ENCODE measurements at regions not wholly inside any gene's neighbourhood (a gene's known extent, or its start where the extent isn't known, plus 50 kb on each side); places are given as distances from the start of the nearest gene placed in this dataset.

DNA sequence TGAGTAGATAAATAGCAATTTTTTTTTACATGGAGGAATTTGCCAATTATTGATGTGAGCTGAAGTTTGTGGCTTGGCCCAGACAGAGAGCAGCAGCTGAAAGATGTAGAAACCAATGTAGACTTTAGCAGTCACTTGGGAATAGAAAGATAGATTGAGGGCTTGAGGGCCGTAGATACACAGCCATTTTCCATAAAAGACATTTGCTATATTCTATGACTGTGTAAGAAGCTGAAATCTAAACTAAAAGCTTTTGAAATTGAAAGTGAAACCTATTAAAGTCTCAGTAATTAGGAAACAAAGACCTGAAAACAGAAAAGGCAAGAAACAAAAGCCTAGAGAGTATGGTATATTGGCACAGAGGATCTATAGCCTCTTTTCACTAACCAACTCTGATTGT, 332.7 kb downstream of the CENPW start:
- no peak for DNase-seq
- dilution Hi-C loops (cut with HindIII; ENCODE audit: low sequenced_read_pairs, unreplicated experiment) = no loop called here
- Histone ChIP-seq H3K9me3 (ENCODE audit: control insufficient read depth, insufficient read depth, low read length) (no peaks in the 10 kb centered on the region), H3K9ac (ENCODE audit: low read depth, low read length) (no peak overlapping the region), H3K4me1 (ENCODE audit: control insufficient read depth, insufficient read depth, low read length) (no peaks in the 10 kb centered on the region), H2BK15ac (ENCODE audit: low read depth, low read length) (no peak overlapping the region), H3K56ac (ENCODE audit: extremely low read depth, insufficient read depth, low read length) (no peak overlapping the region), H2BK120ac (ENCODE audit: low read depth, low read length) (no peak overlapping the region), H3K23ac (ENCODE audit: low read depth, low read length) (no peak overlapping the region; the same call in 1 of the 2 replicates), H2BK20ac (ENCODE audit: low read depth, low read length) (no peak overlapping the region), H4K8ac (ENCODE audit: low read depth in 2 of 2, low read length in 2 of 2) (no peak overlapping the region), H3K27ac (ENCODE audit: insufficient read depth, low read length) (no peak overlapping the region), H3K14ac (replicated peaks; ENCODE audit: low read depth, low read length) (peak overlapping the region; percentile 51; the same call in 1 of the 2 replicates), H2AFZ (replicated peaks; ENCODE audit: low read length, poor library complexity) (no peak overlapping the region), H2BK5ac (ENCODE audit: low read depth, low read length, poor library complexity, severe bottlenecking) (no peak overlapping the region), H3K79me1 (ENCODE audit: low read depth in 1 of 2, low read length in 2 of 2) (no peaks in the 10 kb centered on the region), H3K4me3 (ENCODE audit: insufficient read depth, low read depth, low read length) (no peak overlapping the region), H3K9me1 (ENCODE audit: insufficient read depth, low read length) (no peaks in the 10 kb centered on the region), H3K18ac (ENCODE audit: low read depth, low read length) (peak overlapping the region; percentile 5; the same call in 1 of the 2 replicates), H4K20me1 (ENCODE audit: insufficient read depth, low read length) (no peaks in the 10 kb centered on the region), H4K5ac (ENCODE audit: low read depth, low read length) (peak overlapping the region; percentile 77; the same call in 1 of the 2 replicates), H2AK9ac (replicated peaks; ENCODE audit: low read depth, low read length, poor library complexity) (no peak overlapping the region), H3K36me3 (ENCODE audit: control insufficient read depth, insufficient read depth, low read length) (no peaks in the 10 kb centered on the region), H3K4me2 (ENCODE audit: low read depth, low read length) (peak overlapping the region; percentile 69; the same call in 1 of the 2 replicates), H3K27me3 (ENCODE audit: control insufficient read depth, insufficient read depth, low read length) (no peaks in the 10 kb centered on the region), H4K91ac (ENCODE audit: insufficient read depth, low read depth, low read length) (no peak overlapping the region), H2AK5ac (ENCODE audit: low read depth, low read length) (no peak overlapping the region), H3K4ac (ENCODE audit: low read depth, low read length) (no peak overlapping the region)
- ChIA-PET POLR2A (ENCODE audit: unreplicated experiment) (no interaction called here), CTCF (interaction anchor here (0.6 to 0.7 kb wide), 2 partner anchors 51 to 892 kb away, joined by 3 to 5 read pairs; no protein-coding TSS in a partner anchor)
- intact Hi-C loops (cut with micrococcal nuclease) = no loop called here
- WGBS, 2 experiments (ENCODE audit: extremely low coverage in 2 of 2, insufficient read length in 1 of 2) = no CpG with 5 or more reads among the region's 1 CpG
- peak; percentile 32 for ATAC-seq (ENCODE audit: low read depth)
- in situ Hi-C loops (cut with MboI; ENCODE audit: low sequenced_read_pairs) = loop anchor here (25.0 kb wide), 1 partner anchor 660 kb away; no protein-coding TSS in a partner anchor
- BruUV-seq (replicated peaks) = no TSS peak
- TF ChIP-seq CEBPB (IDR thresholded peaks at IDR 0.05; ENCODE audit: low read depth, low read length) (no peak), RAD21 (IDR thresholded peaks at IDR 0.05; ENCODE audit: low read length) (no peak), CHD1 (IDR thresholded peaks at IDR 0.05; ENCODE audit: low read depth, low read length) (no peak), SMC3 (IDR thresholded peaks at IDR 0.05; ENCODE audit: low read depth, low read length) (no peak), FOS (IDR thresholded peaks at IDR 0.05; ENCODE audit: low read depth, low read length) (no peak), BHLHE40 (IDR thresholded peaks at IDR 0.05; ENCODE audit: low read depth, low read length) (no peak), MAFK (IDR thresholded peaks at IDR 0.05; ENCODE audit: low read depth, low read length) (no peak), POLR2A (IDR thresholded peaks at IDR 0.05; ENCODE audit: low read depth, low read length) (no peak), NFE2L2 (IDR thresholded peaks at IDR 0.05; ENCODE audit: low read depth, low read length) (no peak), MXI1 (IDR thresholded peaks at IDR 0.05; ENCODE audit: borderline replicate concordance, low read depth, low read length) (no peak), MAZ (IDR thresholded peaks at IDR 0.05; ENCODE audit: borderline replicate concordance, low read depth, low read length) (no peak), RFX5 (IDR thresholded peaks at IDR 0.05; ENCODE audit: low read depth, low read length) (no peak), RCOR1 (IDR thresholded peaks at IDR 0.05; ENCODE audit: insufficient replicate concordance, low read length) (no peak)
- TF ChIP-seq, protein P1, sequence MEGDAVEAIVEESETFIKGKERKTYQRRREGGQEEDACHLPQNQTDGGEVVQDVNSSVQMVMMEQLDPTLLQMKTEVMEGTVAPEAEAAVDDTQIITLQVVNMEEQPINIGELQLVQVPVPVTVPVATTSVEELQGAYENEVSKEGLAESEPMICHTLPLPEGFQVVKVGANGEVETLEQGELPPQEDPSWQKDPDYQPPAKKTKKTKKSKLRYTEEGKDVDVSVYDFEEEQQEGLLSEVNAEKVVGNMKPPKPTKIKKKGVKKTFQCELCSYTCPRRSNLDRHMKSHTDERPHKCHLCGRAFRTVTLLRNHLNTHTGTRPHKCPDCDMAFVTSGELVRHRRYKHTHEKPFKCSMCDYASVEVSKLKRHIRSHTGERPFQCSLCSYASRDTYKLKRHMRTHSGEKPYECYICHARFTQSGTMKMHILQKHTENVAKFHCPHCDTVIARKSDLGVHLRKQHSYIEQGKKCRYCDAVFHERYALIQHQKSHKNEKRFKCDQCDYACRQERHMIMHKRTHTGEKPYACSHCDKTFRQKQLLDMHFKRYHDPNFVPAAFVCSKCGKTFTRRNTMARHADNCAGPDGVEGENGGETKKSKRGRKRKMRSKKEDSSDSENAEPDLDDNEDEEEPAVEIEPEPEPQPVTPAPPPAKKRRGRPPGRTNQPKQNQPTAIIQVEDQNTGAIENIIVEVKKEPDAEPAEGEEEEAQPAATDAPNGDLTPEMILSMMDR (conservative IDR thresholded peaks at IDR 0.05; ENCODE audit: low read depth, low read length) = no peak
- TF ChIP-seq, protein P2, sequence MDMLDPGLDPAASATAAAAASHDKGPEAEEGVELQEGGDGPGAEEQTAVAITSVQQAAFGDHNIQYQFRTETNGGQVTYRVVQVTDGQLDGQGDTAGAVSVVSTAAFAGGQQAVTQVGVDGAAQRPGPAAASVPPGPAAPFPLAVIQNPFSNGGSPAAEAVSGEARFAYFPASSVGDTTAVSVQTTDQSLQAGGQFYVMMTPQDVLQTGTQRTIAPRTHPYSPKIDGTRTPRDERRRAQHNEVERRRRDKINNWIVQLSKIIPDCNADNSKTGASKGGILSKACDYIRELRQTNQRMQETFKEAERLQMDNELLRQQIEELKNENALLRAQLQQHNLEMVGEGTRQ (IDR thresholded peaks at IDR 0.05; ENCODE audit: low read depth, low read length) = no peak
- TF ChIP-seq, protein P3, sequence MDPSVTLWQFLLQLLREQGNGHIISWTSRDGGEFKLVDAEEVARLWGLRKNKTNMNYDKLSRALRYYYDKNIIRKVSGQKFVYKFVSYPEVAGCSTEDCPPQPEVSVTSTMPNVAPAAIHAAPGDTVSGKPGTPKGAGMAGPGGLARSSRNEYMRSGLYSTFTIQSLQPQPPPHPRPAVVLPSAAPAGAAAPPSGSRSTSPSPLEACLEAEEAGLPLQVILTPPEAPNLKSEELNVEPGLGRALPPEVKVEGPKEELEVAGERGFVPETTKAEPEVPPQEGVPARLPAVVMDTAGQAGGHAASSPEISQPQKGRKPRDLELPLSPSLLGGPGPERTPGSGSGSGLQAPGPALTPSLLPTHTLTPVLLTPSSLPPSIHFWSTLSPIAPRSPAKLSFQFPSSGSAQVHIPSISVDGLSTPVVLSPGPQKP (IDR thresholded peaks at IDR 0.05; ENCODE audit: borderline replicate concordance, low read depth, low read length) = no peak
